ENCODE measurements at regions not wholly inside any gene's neighbourhood (a gene's known extent, or its start where the extent isn't known, plus 50 kb on each side); places are given as distances from the start of the nearest gene placed in this dataset.

GRCh38 chr4:151613290-151613689 lies 147.5 kb downstream of the GATB start:
- no peaks in the 10 kb centered on the region for H3K9me3 ChIP-seq (replicated peaks in 1 of 2; ENCODE audit: control insufficient read depth in 1 of 2, insufficient read depth in 1 of 2, low read length in 2 of 2)
- H3K9me3 Mint-ChIP-seq = peaks cover 0 to 2% (median 0%) of the 10 kb centered on the region in 7 donors
- intact Hi-C loops (cut with micrococcal nuclease) = no loop called here

GRCh38 chr4:151614561-151614960 lies 146.2 kb downstream of the GATB start:
- Histone ChIP-seq H4K20me1 (ENCODE audit: insufficient read depth, low read length) (no peaks in the 10 kb centered on the region), H3K4me1 (ENCODE audit: control insufficient read depth in 1 of 2, insufficient read depth in 2 of 2, low read length in 2 of 2) (no peaks in the 10 kb centered on the region), H3K36me3 (replicated peaks in 1 of 2; ENCODE audit: control insufficient read depth in 1 of 2, insufficient read depth in 2 of 2, low read length in 2 of 2) (no peaks in the 10 kb centered on the region), H3K4me3 (replicated peaks in 1 of 3; ENCODE audit: low read depth in 2 of 3, low read length in 3 of 3) (no peak overlapping the region), H3K79me2 (ENCODE audit: insufficient read depth, low read length) (no peaks in the 10 kb centered on the region), H2AFZ (ENCODE audit: insufficient read depth, low read depth, low read length, poor library complexity, severe bottlenecking) (no peak overlapping the region), H3K27me3 (ENCODE audit: control insufficient read depth in 2 of 2, insufficient read depth in 2 of 2, low read length in 2 of 2) (no peaks in the 10 kb centered on the region), H3K9me3 (replicated peaks in 1 of 2; ENCODE audit: control insufficient read depth in 1 of 2, insufficient read depth in 1 of 2, low read length in 2 of 2) (no peaks in the 10 kb centered on the region), H3K9ac (ENCODE audit: insufficient read depth, low read length, poor library complexity, severe bottlenecking) (no peak overlapping the region), H3K4me2 (replicated peaks; ENCODE audit: extremely low read depth, low read length, poor library complexity, severe bottlenecking) (no peak overlapping the region), H3K27ac (ENCODE audit: low read depth in 1 of 2, low read length in 2 of 2) (no peak overlapping the region)
- H3K4me3 Mint-ChIP-seq = no peak overlapping the region
- H3K9me3 Mint-ChIP-seq = peaks cover 0 to 2% (median 0%) of the 10 kb centered on the region in 7 donors
- H3K36me3 Mint-ChIP-seq = no peaks in the 10 kb centered on the region
- WGBS (ENCODE audit: insufficient coverage) = 100% methylated on average over 1 of the region's 2 CpGs
- intact Hi-C loops (cut with micrococcal nuclease) = no loop called here
- DNase-seq = no peak
- no peak for TF ChIP-seq CTCF (IDR thresholded peaks at IDR 0.05)
- H3K27ac Mint-ChIP-seq = no peak overlapping the region
- H3K27me3 Mint-ChIP-seq (ENCODE audit: low read depth in 3 of 3) = peaks cover 5 to 13% (median 12%) of the 10 kb centered on the region in 3 donors
- no peaks in the 10 kb centered on the region for H3K4me1 Mint-ChIP-seq

More at GRCh38 chr4:151613290-151613689, 147.5 kb downstream of the GATB start:
- Histone ChIP-seq H3K4me1 (ENCODE audit: control insufficient read depth in 1 of 2, insufficient read depth in 2 of 2, low read length in 2 of 2) (no peaks in the 10 kb centered on the region), H3K27ac (ENCODE audit: low read depth in 1 of 2, low read length in 2 of 2) (no peak overlapping the region), H3K4me2 (replicated peaks; ENCODE audit: extremely low read depth, low read length, poor library complexity, severe bottlenecking) (no peak overlapping the region), H3K27me3 (ENCODE audit: control insufficient read depth in 2 of 2, insufficient read depth in 2 of 2, low read length in 2 of 2) (no peaks in the 10 kb centered on the region), H2AFZ (ENCODE audit: insufficient read depth, low read depth, low read length, poor library complexity, severe bottlenecking) (no peak overlapping the region), H3K79me2 (ENCODE audit: insufficient read depth, low read length) (no peaks in the 10 kb centered on the region), H3K36me3 (replicated peaks in 1 of 2; ENCODE audit: control insufficient read depth in 1 of 2, insufficient read depth in 2 of 2, low read length in 2 of 2) (no peaks in the 10 kb centered on the region), H3K9ac (ENCODE audit: insufficient read depth, low read length, poor library complexity, severe bottlenecking) (no peak overlapping the region), H3K4me3 (replicated peaks in 1 of 3; ENCODE audit: low read depth in 2 of 3, low read length in 3 of 3) (no peak overlapping the region), H4K20me1 (ENCODE audit: insufficient read depth, low read length) (no peaks in the 10 kb centered on the region)
- Mint-ChIP-seq H3K36me3 (no peaks in the 10 kb centered on the region), H3K27ac (no peak overlapping the region), H3K4me1 (no peaks in the 10 kb centered on the region), H3K27me3 (ENCODE audit: low read depth in 3 of 3) (peaks cover 0 to 13% (median 12%) of the 10 kb centered on the region in 3 donors), H3K4me3 (no peak overlapping the region)
- no CpG with 5 or more reads among the region's 3 CpGs for WGBS (ENCODE audit: insufficient coverage)
- TF ChIP-seq CTCF (IDR thresholded peaks at IDR 0.05) = no peak
- DNase-seq = no peak

Measured in CD14-positive monocyte (primary cell).